SHP77 (cell line): ENCODE measurements at regions not wholly inside any gene's neighbourhood (a gene's known extent, or its start where the extent isn't known, plus 50 kb on each side); places are given as distances from the start of the nearest gene placed in this dataset.
"Not testable (repeated sequence)": the region's sequence is repeated elsewhere in the genome, so short reads cannot be mapped to it uniquely, and the experiment has no call there.

Experiments used
- DNase-seq, 2 experiments: peaks; one replicate each; lab custom pipeline; 2025; lab: John Stamatoyannopoulos, UW

- no peak for DNase-seq
Measured at GRCh38 chr17:43315858-43316521, 82.2 kb upstream of the RNU2-1 start.

- DNase-seq = no peak
Measured at GRCh38 chr17:43315369-43315768, 81.6 kb upstream of the RNU2-1 start.

GRCh38 chr17:43314611-43315011 lies 80.8 kb upstream of the RNU2-1 start:
- no peak for DNase-seq

GRCh38 chr17:43312011-43312410 lies 78.2 kb upstream of the RNU2-1 start:
- DNase-seq = no peak

GRCh38 chr17:43309505-43310332 lies 75.9 kb upstream of the RNU2-1 start:
- DNase-seq = no peak

- no peak for DNase-seq
Measured at GRCh38 chr17:43308999-43309398, 75.2 kb upstream of the RNU2-1 start.

- not testable (repeated sequence) for DNase-seq
Measured at GRCh38 chr17:43304792-43305191, 71.0 kb upstream of the RNU2-1 start.

- not testable (repeated sequence) for DNase-seq
Measured at GRCh38 chr17:43303049-43303448, 69.3 kb upstream of the RNU2-1 start.

- DNase-seq = not testable (repeated sequence)
Measured at GRCh38 chr17:43299300-43300076, 65.7 kb upstream of the RNU2-1 start.

- DNase-seq = not testable (repeated sequence)
Measured at GRCh38 chr17:43289670-43290069, 55.9 kb upstream of the RNU2-1 start.

GRCh38 chr17:43283606-43284005 lies 49.8 kb upstream of the RNU2-1 start:
- DNase-seq = not testable (repeated sequence)
